ENCODE measurements at regions not wholly inside any gene's neighbourhood (a gene's known extent, or its start where the extent isn't known, plus 50 kb on each side); places are given as distances from the start of the nearest gene placed in this dataset.

GRCh38 chr5:54637654-54638053, 120.1 kb downstream of the SNX18 start:
- no peak for DNase-seq

- no peak for DNase-seq
Measured at GRCh38 chr5:54634089-54634488, 116.5 kb downstream of the SNX18 start.

DNA sequence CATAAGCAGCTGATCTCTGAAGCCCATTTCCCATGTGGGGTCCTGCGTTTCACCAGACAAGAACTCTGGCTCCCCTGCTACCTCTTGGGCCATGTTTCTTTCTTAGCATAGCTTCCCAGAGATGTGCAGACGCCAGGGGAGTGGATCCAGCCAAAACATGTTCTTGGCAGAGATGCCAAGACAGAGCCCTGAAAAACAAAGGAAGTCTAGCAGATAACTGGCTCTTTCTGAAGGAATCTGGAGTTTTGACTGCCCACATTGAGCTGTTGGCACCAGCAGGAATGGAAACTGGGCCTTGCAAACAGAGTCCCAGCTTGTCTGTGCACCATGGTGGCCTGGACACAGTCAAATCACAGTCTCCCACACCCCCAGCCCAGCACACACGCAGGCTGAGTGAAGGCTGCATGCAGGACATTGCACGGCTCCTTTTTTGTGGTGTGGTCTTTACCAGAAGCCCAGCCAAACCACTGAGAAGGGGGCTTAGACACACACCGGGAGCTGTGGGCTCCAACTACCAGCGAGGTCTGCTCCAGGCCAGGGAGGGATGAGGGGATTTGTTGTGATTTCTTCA, 114.7 kb downstream of the SNX18 start:
- no peak for DNase-seq

- no peak for DNase-seq
Measured at GRCh38 chr5:54630738-54631359, 113.3 kb downstream of the SNX18 start.

DNA sequence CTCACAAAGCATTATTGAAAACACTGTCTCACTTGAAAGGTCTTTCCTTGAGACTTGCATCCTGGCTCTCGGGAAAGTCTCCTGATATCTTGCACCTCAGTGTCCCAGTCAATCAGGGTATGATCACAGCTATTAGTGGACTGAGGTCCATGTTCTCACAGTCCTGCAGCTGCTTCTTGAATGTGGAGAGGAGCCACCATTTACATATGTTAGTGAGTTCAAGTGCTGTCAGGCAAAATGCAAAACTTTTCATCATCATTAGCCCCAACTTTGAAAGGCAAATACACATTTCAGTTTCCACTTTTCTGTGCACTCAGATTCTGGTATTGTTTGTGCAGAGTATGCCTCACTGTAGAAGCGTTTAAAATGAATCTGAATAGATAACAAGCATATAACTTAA, 111.6 kb downstream of the SNX18 start:
- DNase-seq, result no peak

DNA sequence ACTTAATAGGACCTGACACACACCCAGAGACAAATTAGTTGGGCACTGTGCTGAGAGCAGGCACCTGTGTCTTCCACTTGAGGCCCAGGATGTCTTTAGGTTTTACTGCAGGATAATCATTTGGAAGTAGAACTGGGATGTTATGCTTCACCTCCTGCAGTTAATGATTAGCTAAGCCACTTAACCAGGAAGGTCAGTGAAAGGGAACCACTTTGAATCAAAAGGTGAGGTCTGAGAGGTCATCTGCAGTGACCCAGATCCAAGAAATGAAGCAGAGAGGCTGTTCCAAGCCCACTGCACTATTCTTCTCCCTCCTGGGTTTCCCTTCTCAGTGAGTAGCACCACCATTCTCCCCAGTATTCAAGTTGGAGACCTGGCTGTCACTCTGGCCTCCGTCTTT, 110.5 kb downstream of the SNX18 start:
- no peak for DNase-seq

DNA sequence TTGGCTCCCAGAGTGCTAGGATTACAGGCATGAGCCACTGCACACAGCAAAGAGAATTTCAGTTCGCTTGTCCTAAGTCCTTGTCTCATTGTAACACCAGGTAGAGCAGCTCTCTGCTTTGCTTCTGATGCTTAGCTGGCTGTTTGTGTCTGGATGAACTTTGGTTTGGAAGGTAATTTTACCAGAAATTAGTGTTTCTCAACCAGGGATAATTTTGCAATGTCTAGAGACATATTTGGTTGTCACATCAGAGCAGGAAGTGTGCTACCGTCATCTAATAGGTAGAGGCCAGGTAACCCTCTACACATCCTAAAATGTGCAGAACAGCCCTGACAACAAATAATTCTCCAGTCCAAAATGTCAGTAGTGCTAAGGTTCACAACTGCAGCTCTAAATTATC, 108.8 kb downstream of the SNX18 start:
- DNase-seq, result no peak

- peak; percentile 45 for DNase-seq
Measured at GRCh38 chr5:54624805-54625568, 107.4 kb downstream of the SNX18 start.

DNA sequence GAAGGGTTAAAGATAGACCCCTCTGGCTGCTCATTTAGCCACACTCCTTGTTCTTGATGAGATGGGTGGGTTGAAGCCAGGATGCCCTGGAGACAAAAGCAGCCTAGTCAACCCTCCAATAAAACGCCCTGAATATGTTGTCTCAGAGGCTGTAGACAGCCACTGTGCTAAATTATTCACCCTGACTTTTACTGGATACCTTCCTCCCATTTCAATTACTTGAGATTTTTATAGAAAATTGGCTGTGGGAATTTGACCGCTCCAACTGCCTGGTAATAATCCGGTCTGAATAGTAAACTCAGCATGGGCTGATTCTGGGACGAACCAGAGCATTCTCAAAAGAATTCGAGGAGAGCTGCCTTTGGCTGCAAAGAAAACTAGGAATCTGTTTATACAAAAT, 104.2 kb downstream of the SNX18 start:
- DNase-seq, result no peak

- DNase-seq, result no peak
Measured at GRCh38 chr5:54621048-54621447, 103.5 kb downstream of the SNX18 start.

DNA sequence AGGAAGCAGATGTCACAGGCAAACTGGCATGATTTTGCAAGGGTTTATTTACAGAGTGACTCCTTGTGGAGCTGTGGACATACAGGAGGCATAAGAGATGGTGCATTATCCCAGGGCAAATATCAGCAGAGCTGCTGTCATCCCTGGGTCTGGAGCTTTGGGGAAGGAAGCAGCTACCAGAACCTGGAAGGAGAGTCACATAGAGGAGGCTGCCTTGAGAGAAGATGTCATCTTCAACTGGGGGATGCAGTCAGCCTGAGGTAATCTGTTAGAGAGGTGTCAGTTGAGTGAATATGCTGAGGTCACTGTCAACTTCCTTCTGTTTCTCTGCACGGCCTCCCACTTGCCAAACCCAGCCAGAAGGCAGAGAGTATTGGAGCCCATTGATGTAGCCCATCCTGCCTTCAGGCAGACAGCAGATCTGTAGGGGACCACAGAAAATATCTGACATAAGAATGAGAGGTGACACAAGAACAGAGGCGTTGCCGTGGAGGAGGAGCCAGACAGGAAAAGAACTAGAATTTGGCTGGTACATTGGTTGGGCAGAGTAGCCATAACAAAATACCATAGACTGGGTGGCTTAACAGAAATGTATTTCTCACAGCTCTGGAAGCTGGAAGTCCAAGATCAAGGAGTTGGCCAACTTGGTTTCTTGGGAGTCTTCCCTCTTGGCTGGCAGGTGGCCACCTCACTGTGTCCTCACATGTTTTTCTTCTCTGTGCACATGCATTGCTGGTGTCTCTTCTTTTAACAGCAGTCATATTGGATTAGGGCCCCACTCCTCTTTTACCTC, 102.8 kb downstream of the SNX18 start:
- DNase-seq, result peak; percentile 51

- DNase-seq, result no peak
Measured at GRCh38 chr5:54619731-54620130, 102.2 kb downstream of the SNX18 start.

GRCh38 chr5:54616518-54617220, 99.1 kb downstream of the SNX18 start:
- DNase-seq, result peak; percentile 55

DNA sequence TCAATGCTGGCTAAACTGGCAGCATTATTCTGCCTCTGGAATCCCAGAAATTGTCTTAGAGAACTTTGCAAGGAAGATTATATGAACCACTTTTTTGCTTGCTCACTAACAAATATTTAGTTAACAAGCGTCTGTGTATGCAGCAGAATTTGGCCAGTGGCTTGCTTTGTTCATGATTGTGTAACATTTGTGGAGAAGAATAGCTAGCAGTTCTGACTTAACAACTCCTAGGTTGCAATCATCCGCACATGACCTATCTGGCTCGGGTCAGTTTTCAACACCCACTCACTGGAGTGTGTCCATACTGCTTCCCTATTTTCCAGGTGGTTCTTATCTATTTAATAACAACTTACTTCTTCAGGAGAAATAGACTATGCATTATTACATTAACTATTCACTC, 98.5 kb downstream of the SNX18 start:
- DNase-seq, result peak; percentile 58

DNA sequence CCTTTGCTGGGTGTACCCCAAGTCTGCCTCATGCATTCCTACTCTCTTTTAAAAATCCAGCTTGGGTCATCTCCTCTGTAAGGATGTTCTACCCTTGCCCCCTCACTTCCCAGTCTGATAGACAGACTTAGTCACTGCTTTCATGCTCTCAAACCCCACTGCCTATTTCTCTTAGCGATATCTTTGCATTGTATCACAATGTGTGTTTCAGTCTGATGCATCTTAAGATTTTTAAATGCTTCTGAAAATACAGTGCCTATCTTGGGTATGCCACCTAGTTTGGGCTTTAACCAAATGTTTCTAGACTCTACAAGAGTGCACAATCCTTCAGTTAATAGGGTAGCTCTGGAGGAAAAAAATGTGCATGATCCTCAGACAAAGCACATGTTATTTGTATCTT, 97.8 kb downstream of the SNX18 start:
- DNase-seq, result no peak

GRCh38 chr5:54612711-54613110, 95.2 kb downstream of the SNX18 start:
- DNase-seq, result no peak

- peak; percentile 20 for DNase-seq
Measured at GRCh38 chr5:54611290-54611951, 93.9 kb downstream of the SNX18 start.

- DNase-seq, result peak; percentile 67
Measured at GRCh38 chr5:54610197-54610944, 92.8 kb downstream of the SNX18 start.

GRCh38 chr5:54608423-54609085, 91.0 kb downstream of the SNX18 start:
- peak; percentile 46 for DNase-seq

DNA sequence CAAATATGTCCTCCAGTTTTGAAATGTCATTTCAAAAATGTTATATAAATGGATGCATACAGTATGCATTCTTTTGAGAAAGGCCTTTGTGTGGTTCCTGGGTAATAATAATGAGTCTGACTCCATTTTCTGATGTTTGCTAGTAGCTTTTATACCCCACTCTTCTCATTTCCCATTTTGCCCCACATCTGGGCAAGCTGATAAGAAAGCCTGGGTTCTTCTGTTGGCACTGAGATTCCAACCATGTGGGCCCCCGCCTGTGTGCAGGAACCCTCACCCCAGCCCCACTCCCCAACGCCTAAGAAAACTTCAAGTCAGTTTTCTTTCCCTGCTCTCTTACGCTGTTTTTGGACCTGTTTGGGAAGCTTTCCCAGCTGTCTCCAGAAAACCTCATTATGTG, 89.4 kb downstream of the SNX18 start:
- DNase-seq, result peak; percentile 81

GRCh38 chr5:54603372-54603771, 85.8 kb downstream of the SNX18 start:
- no peak for DNase-seq

All from hematopoietic multipotent progenitor cell treated with erythropoietin and hydrocortisone succinate and interleukin-3 and kit ligand, for 4 days (in vitro differentiated cells).